ENCODE measurements at regions not wholly inside any gene's neighbourhood (a gene's known extent, or its start where the extent isn't known, plus 50 kb on each side); places are given as distances from the start of the nearest gene placed in this dataset.
"Not testable (repeated sequence)": the region's sequence is repeated elsewhere in the genome, so short reads cannot be mapped to it uniquely, and the experiment has no call there.

GRCh38 chr5:114120166-114120565 is 241.7 kb upstream of the KCNN2 start:
- POLR2A ChIA-PET, result no interaction called here
- CTCF ChIA-PET, result no interaction called here

DNA sequence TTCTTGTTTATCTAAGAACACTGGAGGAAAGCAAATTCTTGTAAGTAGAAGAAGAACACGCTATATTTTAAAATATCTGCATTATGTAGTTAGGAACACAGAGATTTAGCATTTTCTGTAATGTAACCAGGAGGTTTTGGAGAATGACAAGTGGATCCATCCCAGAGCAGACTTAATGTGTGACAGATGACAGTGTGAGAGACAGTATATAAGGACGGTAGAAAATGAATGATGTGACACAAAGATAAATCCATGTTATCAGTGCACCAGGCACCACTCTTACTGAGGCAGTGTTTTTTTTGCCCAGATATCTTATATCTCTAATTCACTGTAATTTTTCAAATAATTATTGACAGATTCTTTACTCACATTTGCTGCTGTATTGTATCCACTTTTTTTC is 239.0 kb upstream of the KCNN2 start:
- POLR2A ChIA-PET, result no interaction called here
- CTCF ChIA-PET, result no interaction called here

DNA sequence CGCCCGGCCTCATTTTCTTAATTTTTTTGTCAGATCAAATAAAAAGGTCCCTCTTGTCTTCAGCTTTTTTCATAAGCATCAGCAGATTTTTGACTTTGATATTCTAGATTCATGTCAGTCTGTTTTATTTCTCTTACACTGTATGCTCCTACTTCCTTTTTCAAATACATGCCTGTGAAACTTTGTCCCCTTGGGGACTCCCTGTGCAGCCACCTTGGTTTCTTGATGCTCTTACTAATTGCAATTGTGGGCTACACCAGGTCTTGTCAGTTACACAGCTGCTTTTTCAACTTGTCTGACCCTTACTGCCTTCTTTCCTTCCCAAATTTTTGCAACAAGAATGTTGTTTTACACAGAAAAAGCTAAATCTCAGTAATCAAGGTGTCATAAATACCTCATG is 238.2 kb upstream of the KCNN2 start:
- POLR2A ChIA-PET, result no interaction called here
- CTCF ChIA-PET, result no interaction called here

- POLR2A ChIA-PET, result no interaction called here
Measured at GRCh38 chr5:114146398-114146797, 215.5 kb upstream of the KCNN2 start.

GRCh38 chr5:114148253-114148652 is 213.6 kb upstream of the KCNN2 start:
- POLR2A ChIA-PET, result no interaction called here
- CTCF ChIA-PET, result no interaction called here

More at GRCh38 chr5:114146398-114146797, 215.5 kb upstream of the KCNN2 start:
- CTCF ChIA-PET, result no interaction called here

- CTCF ChIA-PET, POLR2A ChIA-PET: not testable (repeated sequence)
Measured at GRCh38 chr5:114148728-114149127, 213.1 kb upstream of the KCNN2 start.

GRCh38 chr5:114152656-114153360 is 209.1 kb upstream of the KCNN2 start:
- CTCF ChIA-PET, result no interaction called here
- POLR2A ChIA-PET, result no interaction called here

GRCh38 chr5:114153392-114153791 is 208.5 kb upstream of the KCNN2 start:
- POLR2A ChIA-PET, result no interaction called here

DNA sequence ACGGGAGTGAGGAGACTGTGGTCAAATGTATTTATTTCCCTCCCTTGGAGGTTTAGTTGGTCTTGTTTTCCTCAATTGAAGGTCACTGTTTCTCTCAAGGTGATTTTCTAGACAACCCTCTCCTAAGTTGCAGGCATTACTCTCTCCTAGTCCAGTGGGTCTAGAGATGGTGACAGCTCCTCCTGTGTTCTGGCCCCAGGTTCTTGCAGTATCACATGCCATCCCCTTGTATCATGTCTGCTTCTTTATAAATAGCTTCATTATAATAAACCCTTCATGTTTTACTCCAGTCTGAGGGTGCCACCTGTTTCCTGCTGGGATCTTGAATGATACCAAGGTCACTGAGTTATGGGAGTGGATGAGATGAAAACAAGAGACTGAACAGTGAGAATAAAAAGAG is 208.0 kb upstream of the KCNN2 start:
- ChIA-PET POLR2A (no interaction called here), CTCF (no interaction called here)

More at GRCh38 chr5:114153392-114153791, 208.5 kb upstream of the KCNN2 start:
- CTCF ChIA-PET, result no interaction called here

DNA sequence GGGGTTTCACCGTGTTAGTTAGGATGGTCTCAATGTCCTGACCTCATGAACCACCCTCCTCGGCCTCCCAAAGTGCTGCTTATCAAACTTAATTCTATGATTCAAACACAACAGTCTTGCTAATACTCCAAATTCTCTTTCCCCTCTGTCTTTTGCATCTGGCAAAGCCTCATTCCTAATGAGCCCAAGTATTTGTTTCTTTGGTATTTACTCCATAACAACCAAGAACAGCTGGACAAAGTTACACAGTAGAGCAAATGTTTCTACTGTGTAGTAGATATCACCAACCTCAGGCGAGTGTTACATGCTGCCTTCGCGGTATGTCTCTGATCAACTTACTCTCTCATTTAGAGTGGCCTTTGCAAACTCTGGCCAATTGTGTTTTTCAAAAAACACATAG is 195.8 kb upstream of the KCNN2 start:
- CTCF ChIA-PET, result no interaction called here

DNA sequence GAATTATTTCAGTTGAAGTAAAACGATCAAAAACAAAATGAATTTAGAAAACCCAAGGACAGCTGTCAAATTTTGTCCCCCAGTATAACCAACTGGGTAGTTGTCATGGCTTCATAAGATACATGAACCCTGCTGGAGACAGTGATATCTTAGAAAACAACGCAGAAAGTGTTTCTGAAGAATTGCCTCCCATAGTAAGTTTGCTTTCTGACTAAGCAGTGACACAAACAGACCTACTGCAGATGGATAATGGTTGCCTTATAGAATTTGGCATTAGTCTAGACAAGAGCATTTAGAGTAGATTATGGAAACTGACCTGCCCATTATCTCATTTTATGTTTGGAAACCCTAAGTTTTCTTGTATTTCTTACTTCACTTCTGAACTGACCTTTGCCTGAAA is 187.7 kb upstream of the KCNN2 start:
- POLR2A ChIA-PET, result no interaction called here
- CTCF ChIA-PET, result no interaction called here

More for the DNA sequence above, 195.8 kb upstream of the KCNN2 start:
- POLR2A ChIA-PET, result no interaction called here

DNA sequence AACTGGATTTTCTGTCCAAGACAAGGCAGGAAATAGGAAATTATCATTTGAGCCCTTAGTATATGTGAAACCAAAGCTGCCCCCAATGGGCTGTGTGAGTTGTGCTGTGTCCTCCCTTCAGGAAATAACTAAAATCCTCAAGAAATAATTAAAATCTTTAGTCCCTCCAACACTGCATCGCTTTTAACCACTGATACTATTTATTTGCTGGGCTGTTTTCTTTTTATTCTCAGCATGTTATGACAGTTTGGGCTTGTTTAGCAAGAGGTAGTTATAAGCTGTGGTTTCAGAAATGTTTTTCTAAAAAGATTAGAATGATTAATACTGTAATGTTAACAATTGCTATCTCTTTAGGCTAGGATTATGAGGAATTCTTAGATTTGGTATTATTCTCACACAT is 187.0 kb upstream of the KCNN2 start:
- ChIA-PET CTCF (no interaction called here), POLR2A (no interaction called here)

GRCh38 chr5:114176356-114176755 is 185.5 kb upstream of the KCNN2 start:
- ChIA-PET POLR2A (no interaction called here), CTCF (no interaction called here)

DNA sequence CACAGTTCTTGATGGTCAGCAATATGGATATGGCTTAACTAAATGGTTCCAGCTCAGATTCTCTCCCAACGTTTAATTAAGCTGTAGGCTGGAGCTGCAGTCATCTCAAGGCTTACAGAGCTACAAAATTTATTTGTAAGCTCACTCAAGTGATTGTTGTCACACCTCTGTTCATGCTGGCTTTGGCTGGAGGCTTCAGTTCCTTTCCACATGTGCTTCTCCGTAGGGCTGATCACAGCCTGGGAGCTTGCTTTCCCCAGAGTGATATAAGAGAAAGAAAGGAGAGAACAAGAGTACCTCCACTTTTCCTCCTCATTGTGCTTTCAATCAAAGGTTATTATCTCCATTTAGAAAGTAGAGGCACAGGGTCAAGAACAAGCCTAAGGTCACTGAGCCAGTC is 182.7 kb upstream of the KCNN2 start:
- ChIA-PET CTCF (no interaction called here), POLR2A (no interaction called here)

DNA sequence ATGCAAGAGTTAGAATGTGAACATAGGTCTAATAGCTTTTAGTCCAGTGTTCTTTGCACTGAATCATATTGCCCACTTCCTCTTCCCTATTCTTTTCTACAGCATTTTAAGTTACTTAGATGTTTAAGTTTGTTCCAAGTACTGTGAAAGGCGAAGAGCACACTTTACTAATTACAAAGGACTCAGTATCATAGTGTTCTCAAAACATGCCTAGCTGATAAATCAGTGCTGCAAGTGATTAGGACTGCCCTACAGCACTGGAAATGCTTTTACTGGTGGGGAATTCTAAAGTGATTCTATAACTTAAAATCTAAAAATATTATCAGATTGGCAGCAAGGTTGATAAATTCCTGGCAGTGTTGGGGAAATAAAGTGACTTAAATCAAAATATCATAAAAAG is 177.9 kb upstream of the KCNN2 start:
- CTCF ChIA-PET, result no interaction called here
- POLR2A ChIA-PET, result no interaction called here

- ChIA-PET POLR2A (no interaction called here), CTCF (no interaction called here)
Measured at GRCh38 chr5:114185274-114185673, 176.6 kb upstream of the KCNN2 start.

GRCh38 chr5:114191441-114191840 is 170.4 kb upstream of the KCNN2 start:
- CTCF ChIA-PET, result no interaction called here
- POLR2A ChIA-PET, result no interaction called here

- ChIA-PET POLR2A (no interaction called here), CTCF (no interaction called here)
Measured at GRCh38 chr5:114192108-114192507, 169.8 kb upstream of the KCNN2 start.

DNA sequence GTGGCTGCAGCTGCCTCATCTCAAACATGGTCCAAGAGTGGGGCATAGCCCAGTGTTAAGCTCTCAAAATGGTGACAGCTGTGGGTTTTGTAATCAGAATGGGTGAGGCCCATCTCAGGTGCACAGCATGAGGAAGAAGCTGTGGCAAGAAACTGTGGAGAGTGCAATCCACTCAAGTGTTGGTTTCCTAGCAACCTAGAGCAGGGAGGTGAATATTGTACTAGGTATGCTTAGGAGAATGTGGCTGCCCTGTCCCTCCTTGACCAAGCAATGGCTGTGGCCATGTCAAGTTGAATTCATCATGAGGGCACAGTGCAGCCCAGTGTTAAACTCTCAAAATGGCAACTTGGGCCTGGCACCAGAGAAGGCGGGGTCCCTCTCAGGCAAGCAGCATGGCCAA is 160.5 kb upstream of the KCNN2 start:
- CTCF ChIA-PET, result no interaction called here
- POLR2A ChIA-PET, result no interaction called here

GRCh38 chr5:114204923-114205322 is 156.9 kb upstream of the KCNN2 start:
- POLR2A ChIA-PET, result no interaction called here
- CTCF ChIA-PET, result no interaction called here

GRCh38 chr5:114206640-114207039 is 155.2 kb upstream of the KCNN2 start:
- ChIA-PET POLR2A (no interaction called here), CTCF (no interaction called here)

GRCh38 chr5:114207615-114208014 is 154.3 kb upstream of the KCNN2 start:
- POLR2A ChIA-PET, result no interaction called here
- CTCF ChIA-PET, result no interaction called here

DNA sequence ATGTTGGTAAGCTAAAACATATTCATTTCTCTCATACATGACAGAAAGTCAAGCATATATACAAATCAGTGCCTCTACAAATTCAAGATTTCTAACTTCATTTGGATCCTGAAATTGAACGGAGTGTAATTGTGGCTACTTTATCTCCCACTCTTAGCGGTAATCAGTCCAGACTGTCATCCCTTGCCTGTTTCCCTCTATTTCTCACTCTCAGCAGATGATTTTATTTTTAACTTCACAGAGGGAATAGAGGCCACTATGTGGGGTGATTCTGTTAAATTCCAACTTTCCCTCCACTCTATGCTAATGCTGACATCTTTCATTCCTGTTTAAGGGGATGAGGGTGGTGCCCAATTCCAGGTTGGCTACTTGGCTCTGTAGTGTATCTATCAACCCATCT is 153.8 kb upstream of the KCNN2 start:
- ChIA-PET CTCF (no interaction called here), POLR2A (no interaction called here)

Data from activated CD8-positive, alpha-beta memory T cell treated with anti-CD3 and anti-CD28 coated beads for 36 hours (primary cell).